ENCODE measurements at regions not wholly inside any gene's neighbourhood (a gene's known extent, or its start where the extent isn't known, plus 50 kb on each side); places are given as distances from the start of the nearest gene placed in this dataset.

GRCh38 chr1:5165762-5166161 is 511.4 kb downstream of the AJAP1 start:
- no TSS peak for BruUV-seq (replicated peaks)
- in situ Hi-C loops (cut with MboI), result no loop called here
- Histone ChIP-seq H2AFZ (ENCODE audit: control insufficient read depth, low read depth, low read length) (no peak overlapping the region), H3K27me3 (replicated peaks in 1 of 2; ENCODE audit: control insufficient read depth in 2 of 2, insufficient read depth in 2 of 2, low read length in 1 of 2) (no peaks in the 10 kb centered on the region), H3K36me3 (ENCODE audit: control insufficient read depth in 2 of 2, insufficient read depth in 2 of 2, low read length in 1 of 2) (no peaks in the 10 kb centered on the region), H3K4me1 (ENCODE audit: control insufficient read depth, insufficient read depth, low read length) (no peaks in the 10 kb centered on the region), H3K9ac (ENCODE audit: control insufficient read depth, insufficient read depth, low read length) (no peak overlapping the region), H3K4me3 (no peak overlapping the region), H4K20me1 (ENCODE audit: control insufficient read depth, insufficient read depth) (no peaks in the 10 kb centered on the region), H3K79me2 (ENCODE audit: control insufficient read depth, insufficient read depth, low read length) (no peaks in the 10 kb centered on the region), H3K4me2 (ENCODE audit: control insufficient read depth, insufficient read depth) (no peak overlapping the region), H3K27ac (ENCODE audit: control insufficient read depth, insufficient read depth) (no peak overlapping the region), H3K9me3 (replicated peaks; ENCODE audit: control insufficient read depth, insufficient read depth, low read length) (no peaks in the 10 kb centered on the region)
- ChIA-PET SMC1A (ENCODE audit: uncharacterized antibody, unreplicated experiment) (no interaction called here), CTCF (no interaction called here), POLR2A (no interaction called here), RAD21 (ENCODE audit: unreplicated experiment) (no interaction called here)
- 46% methylated on average over 8 of the region's 8 CpGs for WGBS (ENCODE audit: insufficient coverage, insufficient replicate concordance, low lambda C conversion rate, missing lambda C conversion rate)
- intact Hi-C loops (cut with micrococcal nuclease; ENCODE audit: unreplicated experiment), result no loop called here
- no peak for TF ChIP-seq BCLAF1 (IDR thresholded peaks at IDR 0.05)
- no peak for TF ChIP-seq RAD21 (IDR thresholded peaks at IDR 0.05; ENCODE audit: insufficient read depth, low read depth, low read length)
- TF ChIP-seq PRDM15 (CRISPR knock-in tag; IDR thresholded peaks at IDR 0.05), result no peak
- no peak for TF ChIP-seq ZNF687 (IDR thresholded peaks at IDR 0.05)
- TF ChIP-seq SRF (IDR thresholded peaks at IDR 0.05; ENCODE audit: low read depth in 2 of 2, low read length in 2 of 2), result no peak
- TF ChIP-seq RBBP5 (conservative IDR thresholded peaks at IDR 0.05), result no peak
- ATAC-seq, result no peak
- FAIRE-seq, result no peak
- no peak for DNase-seq (ENCODE audit: low read depth, low spot score)
